MCF 10A (cell line): ENCODE measurements at regions not wholly inside any gene's neighbourhood (a gene's known extent, or its start where the extent isn't known, plus 50 kb on each side); places are given as distances from the start of the nearest gene placed in this dataset.
A peak's percentile ranks its signal among the peaks of the same experiment; 100 is the strongest.

Experiments
- BruUV-seq: library from RNA; stranded (reverse); fragments of 400-500 nt; replicated peaks from 2 replicates; lab custom pipeline; 2021; lab: Mats Ljungman, UMichigan
- CTCF ChIA-PET: fragments of 300-600 bp; sonication (Branson Sonifier 250); formaldehyde crosslinking; extraction: SDS; loops from one replicate; lab custom pipeline; 2021; ENCODE audit warnings: antibody characterized with exemption, inconsistent platforms; lab: Yijun Ruan, JAX
- POLR2A ChIA-PET: fragments of 300-600, 350-650 bp; sonication (Branson Sonifier 250); formaldehyde crosslinking; extraction: SDS; loops from one replicate; lab custom pipeline; 2020; ENCODE audit warnings: antibody characterized with exemption, inconsistent platforms; lab: Yijun Ruan, JAX
- DNase-seq: peaks from one replicate; pipeline ENCODE4 v3.0.0-alpha.2; 2018; ENCODE audit not compliant: unreplicated experiment
- H3K27ac Mint-ChIP-seq: one replicate; pipeline ENCODE4 v1.8.0; 2022; ENCODE audit warnings: mild to moderate bottlenecking, low read depth, mixed read lengths; ENCODE audit not compliant: unreplicated experiment
- H3K27me3 Mint-ChIP-seq: one replicate; pipeline ENCODE4 v1.8.0; 2022; ENCODE audit warnings: mixed read lengths; ENCODE audit not compliant: insufficient read depth, unreplicated experiment
- H3K36me3 Mint-ChIP-seq: one replicate; pipeline ENCODE4 v1.8.0; 2022; ENCODE audit warnings: mild to moderate bottlenecking, moderate library complexity, mixed read lengths; ENCODE audit not compliant: insufficient read depth, unreplicated experiment
- H3K4me1 Mint-ChIP-seq: one replicate; pipeline ENCODE4 v1.8.0; 2022; ENCODE audit warnings: mixed read lengths; ENCODE audit not compliant: insufficient read depth, unreplicated experiment
- H3K4me3 Mint-ChIP-seq: one replicate; pipeline ENCODE4 v1.8.0; 2022; ENCODE audit warnings: mild to moderate bottlenecking, moderate library complexity, mixed read lengths; ENCODE audit not compliant: unreplicated experiment
- H3K9me3 Mint-ChIP-seq: one replicate; pipeline ENCODE4 v1.8.0; 2022; ENCODE audit warnings: mixed read lengths; ENCODE audit not compliant: unreplicated experiment
- CTCF ChIP-seq: fragments of 200-600 bp; IDR thresholded peaks from one replicate; pipeline ENCODE4 v1.8.0; 2022; ENCODE audit warnings: antibody characterized with exemption, mild to moderate bottlenecking; ENCODE audit not compliant: unreplicated experiment
- intact Hi-C: fragments of 100-400 bp; cut with micrococcal nuclease; formaldehyde crosslinking; loops from 2 replicates; pipeline ENCODE4 v1.14.1; 2022

- H3K36me3 Mint-ChIP-seq, result no peaks in the 10 kb centered on the region
- no TSS peak for BruUV-seq
- ChIA-PET CTCF (interaction anchor here (0.7 to 2.1 kb wide), 4 partner anchors 10 to 294 kb away, joined by 3 to 7 read pairs (median 4); no protein-coding TSS in a partner anchor), POLR2A (interaction anchor here (0.6 to 1.2 kb wide), 4 partner anchors 11 to 133 kb away, joined by 3 to 4 read pairs (median 4); no protein-coding TSS in a partner anchor)
- no peak overlapping the region for H3K27ac Mint-ChIP-seq
- intact Hi-C loops, result no loop called here
- no peaks in the 10 kb centered on the region for H3K27me3 Mint-ChIP-seq
- peak; percentile 19 for DNase-seq
- no peaks in the 10 kb centered on the region for H3K9me3 Mint-ChIP-seq
- no peaks in the 10 kb centered on the region for H3K4me1 Mint-ChIP-seq
- TF ChIP-seq CTCF, result no peak
- H3K4me3 Mint-ChIP-seq, result no peak overlapping the region
These were observed 208.8 kb downstream of the BMP2 start for GRCh38 chr20:6976106-6976900.

GRCh38 chr20:6979621-6980020, 212.1 kb downstream of the BMP2 start:
- no peak for DNase-seq
- no peak for TF ChIP-seq CTCF
- H3K4me3 Mint-ChIP-seq, result no peak overlapping the region
- no peaks in the 10 kb centered on the region for H3K27me3 Mint-ChIP-seq
- peaks cover 11% of the 10 kb centered on the region for H3K9me3 Mint-ChIP-seq
- ChIA-PET POLR2A (interaction anchor here (0.7 to 2.4 kb wide), 3 partner anchors 14 to 115 kb away, joined by 3 to 25 read pairs (median 3); no protein-coding TSS in a partner anchor), CTCF (interaction anchor here (0.6 to 0.8 kb wide), 2 partner anchors 12 to 293 kb away, joined by 3 to 4 read pairs; no protein-coding TSS in a partner anchor)
- no peak overlapping the region for H3K27ac Mint-ChIP-seq
- intact Hi-C loops, result no loop called here
- H3K36me3 Mint-ChIP-seq, result no peaks in the 10 kb centered on the region
- no TSS peak for BruUV-seq
- no peaks in the 10 kb centered on the region for H3K4me1 Mint-ChIP-seq

- CTCF ChIA-PET, result interaction anchor here (0.7 to 2.2 kb wide), 12 partner anchors 15 to 858 kb away, joined by 3 to 12 read pairs (median 4); no protein-coding TSS in a partner anchor
These were observed 225.5 kb downstream of the BMP2 start for GRCh38 chr20:6993011-6993410.

More at GRCh38 chr20:6993011-6993410, 225.5 kb downstream of the BMP2 start:
- Mint-ChIP-seq H3K36me3 (no peaks in the 10 kb centered on the region), H3K4me1 (peaks cover 47% of the 10 kb centered on the region), H3K27ac (peak overlapping the region; percentile 98), H3K4me3 (no peak overlapping the region), H3K27me3 (no peaks in the 10 kb centered on the region), H3K9me3 (peaks cover 15% of the 10 kb centered on the region)
- POLR2A ChIA-PET, result interaction anchor here (0.6 to 3.5 kb wide), 24 partner anchors 9 to 886 kb away, joined by 3 to 27 read pairs (median 5); partner anchors contain the start of gene FERMT1
- peak; percentile 91 for DNase-seq
- BruUV-seq, result no TSS peak
- TF ChIP-seq CTCF, result no peak
- intact Hi-C loops, result loop anchor here (2.0 to 5.0 kb wide), 2 partner anchors 164 to 849 kb away; no protein-coding TSS in a partner anchor
